GM21526 (cell line): ENCODE measurements at regions not wholly inside any gene's neighbourhood (a gene's known extent, or its start where the extent isn't known, plus 50 kb on each side); places are given as distances from the start of the nearest gene placed in this dataset.
"Not testable (repeated sequence)": the region's sequence is repeated elsewhere in the genome, so short reads cannot be mapped to it uniquely, and the experiment has no call there.

Source experiments
- ATAC-seq: cut with Tn5 transposase; IDR thresholded peaks from one replicate; pipeline ENCODE4 v1.9.1; 2021; ENCODE audit warnings: moderate library complexity; ENCODE audit not compliant: unreplicated experiment, low FRiP score

DNA sequence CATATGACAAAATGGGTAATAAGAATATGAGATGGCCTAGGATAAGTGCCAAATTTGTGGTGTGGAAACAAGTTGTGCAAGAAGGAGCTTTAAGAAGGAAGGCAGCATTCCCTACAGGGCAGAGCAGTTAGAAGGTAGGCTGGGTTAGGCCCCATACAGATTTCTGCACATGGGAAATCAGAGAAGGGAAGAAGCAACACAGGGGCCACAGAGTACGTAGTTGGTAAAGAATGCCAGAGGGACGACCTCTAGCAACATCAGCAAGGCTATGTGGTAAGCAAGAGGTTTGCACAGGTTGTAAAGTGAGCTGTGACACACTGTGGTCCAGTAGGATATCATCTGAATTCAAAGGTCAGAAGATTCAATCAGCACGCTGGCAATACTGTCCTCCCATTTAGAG is 765.6 kb upstream of the B3GALT2 start:
- ATAC-seq: no peak

DNA sequence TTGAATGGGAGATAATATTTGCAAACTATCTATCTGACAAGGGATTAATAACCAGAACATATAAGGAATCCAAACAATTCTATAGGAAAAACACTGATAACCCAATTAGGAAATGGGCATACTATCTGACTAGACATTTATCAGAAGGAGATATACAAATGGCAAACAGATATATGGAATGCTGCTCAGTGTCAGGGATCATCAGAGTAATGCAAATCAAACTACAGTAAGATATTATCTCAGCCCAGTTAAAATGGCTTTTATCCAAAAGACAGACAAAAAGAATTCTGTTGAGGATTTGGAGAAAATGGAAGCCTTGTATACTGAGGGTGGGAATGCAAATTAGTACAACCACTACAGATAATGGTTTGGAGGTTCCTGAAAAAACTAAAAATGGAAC is 758.0 kb upstream of the B3GALT2 start:
- ATAC-seq: no peak

DNA sequence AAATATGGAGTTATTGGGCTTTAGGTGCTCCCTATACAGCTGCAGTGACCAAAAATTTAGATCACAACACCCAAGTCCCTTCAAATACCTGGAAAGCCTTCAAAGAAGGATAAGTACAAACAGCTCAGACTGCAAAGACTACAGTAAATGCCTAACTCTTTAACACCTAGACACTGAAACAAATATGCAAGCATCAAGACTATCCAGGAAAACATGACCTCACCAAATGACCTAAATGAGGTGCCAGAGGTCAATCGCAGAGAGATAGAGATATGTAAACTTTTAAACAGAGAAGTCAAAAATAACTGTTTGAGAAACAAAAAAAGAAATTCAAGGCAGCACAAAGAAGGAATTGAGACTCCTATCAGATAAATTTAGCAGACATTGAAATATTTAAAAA is 753.8 kb upstream of the B3GALT2 start:
- no peak for ATAC-seq

DNA sequence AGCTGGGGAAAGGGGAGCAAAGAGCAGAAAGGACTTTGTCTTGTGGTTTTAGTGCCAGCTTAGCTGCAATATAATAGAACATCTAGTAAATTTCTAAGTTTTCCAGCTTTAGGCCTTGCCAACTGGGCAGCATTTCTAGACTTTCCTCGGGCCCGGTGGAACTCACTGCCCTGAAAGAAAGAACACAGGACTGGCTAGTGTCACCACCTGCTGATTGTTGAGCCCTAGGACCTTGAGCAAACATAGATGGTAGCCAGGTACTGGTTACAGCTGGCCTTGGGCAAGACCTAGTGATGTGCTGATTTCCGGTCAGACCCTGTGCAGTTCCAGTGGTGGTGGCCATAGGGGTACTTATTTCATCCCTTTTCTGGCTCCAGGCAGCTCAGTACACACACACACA is 753.2 kb upstream of the B3GALT2 start:
- ATAC-seq: no peak

DNA sequence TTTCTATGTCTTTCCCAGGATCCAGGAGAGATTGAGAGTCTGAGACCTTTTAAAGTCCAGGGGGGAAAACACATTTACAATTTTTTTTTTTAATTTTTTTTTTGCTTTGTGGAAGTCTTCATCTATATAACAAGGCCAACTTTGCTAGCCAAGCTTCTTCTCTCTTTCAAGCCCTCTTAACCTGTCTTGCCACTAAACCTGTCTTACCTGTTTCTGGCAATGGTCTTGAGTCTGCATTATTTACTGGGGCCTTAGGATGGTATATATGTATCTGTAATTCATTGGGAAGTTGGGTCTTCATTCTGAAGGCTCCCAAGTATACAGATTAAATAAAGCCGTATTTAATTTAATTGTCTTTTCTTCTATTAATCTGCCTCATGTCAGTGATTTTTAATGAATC is 750.9 kb upstream of the B3GALT2 start:
- no peak for ATAC-seq

DNA sequence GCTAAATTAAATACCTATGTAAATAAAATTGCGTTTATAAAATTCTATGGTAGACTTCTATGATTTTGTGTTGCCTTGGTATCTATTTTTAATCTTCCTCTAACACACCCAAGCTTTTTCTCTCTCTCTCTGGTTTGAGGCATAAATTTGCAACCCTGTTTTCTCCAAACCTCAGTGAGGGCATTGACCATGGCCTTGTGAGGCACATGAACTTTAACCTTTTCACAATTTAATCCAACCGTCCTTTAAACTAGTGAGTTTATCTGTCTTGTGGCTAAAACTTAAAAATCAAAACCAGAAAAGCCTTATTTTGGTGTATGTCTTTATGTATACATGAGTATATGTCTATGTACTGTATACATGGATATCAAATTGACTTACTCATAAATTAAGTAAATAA is 746.6 kb upstream of the B3GALT2 start:
- ATAC-seq: no peak

DNA sequence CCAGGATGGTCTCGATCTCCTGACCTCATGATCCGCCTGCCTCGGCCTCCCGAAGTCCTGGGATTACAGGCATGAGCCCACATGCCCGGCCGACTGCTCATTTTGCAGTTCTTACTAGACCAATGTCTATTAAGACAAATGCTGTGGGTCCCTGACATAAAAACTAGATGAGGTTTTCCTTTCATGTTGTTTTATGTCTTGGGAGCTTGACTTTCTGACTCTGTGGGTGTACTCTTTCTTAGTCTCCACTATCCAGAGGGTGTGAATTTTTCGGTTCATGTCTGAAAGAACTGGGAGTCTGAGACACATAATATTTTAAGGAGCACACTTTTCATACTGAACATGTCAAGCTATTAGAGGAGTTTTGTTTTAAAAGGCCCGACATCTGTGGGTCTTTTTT is 744.9 kb upstream of the B3GALT2 start:
- ATAC-seq: no peak

DNA sequence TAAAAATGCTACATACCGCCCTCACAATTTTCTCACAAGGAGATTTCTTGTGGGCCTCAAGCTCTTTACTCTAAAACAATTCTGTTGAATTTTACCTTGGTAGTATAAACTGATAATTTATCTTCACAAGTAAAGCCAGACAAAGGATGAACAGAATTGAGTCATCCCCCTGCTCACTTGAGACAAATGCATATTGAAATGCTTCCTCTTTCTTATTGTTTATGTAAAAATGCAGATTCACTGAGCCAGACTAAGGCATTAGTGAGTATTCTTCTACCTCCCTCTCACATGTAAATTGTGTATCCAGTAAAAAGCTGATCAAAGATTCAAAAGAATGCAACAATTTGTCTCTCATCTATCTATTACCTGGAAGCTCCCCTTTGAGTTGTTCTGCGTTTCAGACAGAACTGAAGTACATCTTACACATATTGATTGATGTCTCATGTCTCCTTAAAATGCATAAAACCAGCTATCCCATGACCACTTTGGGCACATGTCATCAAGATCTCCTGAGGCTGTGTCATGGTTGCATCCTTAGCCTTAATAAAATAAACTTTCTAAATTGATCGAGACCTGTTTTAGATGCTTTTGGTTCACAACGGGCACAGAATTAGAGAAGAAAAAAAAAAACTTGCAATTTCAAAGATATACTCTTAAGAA is 743.1 kb upstream of the B3GALT2 start:
- ATAC-seq: no peak

DNA sequence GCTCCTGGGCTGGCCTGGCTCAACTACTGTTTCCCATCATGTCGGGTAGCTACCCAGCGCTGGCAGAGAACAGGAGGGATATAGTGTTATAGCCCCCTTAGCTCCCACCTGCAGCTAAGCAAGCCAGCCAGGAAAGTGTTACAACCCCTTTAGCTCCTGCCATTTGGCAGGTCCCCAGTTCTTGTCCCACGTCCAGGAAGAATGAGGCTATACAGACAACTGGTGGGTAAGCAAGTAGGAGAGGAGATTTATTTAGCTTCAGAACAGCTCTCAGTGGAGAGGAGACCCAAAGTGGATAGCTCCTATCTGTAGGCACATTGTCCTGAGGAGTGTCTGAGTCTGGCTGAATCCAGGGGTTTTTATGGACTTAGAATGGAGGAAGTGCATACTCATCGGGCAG is 741.1 kb upstream of the B3GALT2 start:
- ATAC-seq: no peak

DNA sequence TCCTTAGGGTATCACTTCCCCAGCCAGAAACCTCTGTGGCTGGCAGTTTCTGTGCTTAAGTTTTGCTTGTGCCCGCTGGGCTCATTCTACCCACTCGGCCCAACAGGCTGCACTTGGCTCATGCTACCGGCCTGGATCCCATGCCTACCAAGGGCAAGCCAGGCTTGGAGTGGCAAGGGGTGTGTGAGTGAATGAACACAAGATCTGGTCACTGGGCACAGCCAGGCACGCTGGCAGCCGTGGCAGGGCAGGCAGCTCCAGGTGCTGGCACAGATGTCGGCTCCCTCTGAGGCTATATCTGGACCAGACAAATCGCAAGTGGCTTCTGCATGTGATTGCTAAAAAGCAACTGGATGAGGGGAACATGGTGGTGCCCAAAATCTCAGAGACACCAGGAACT is 740.5 kb upstream of the B3GALT2 start:
- ATAC-seq: no peak

DNA sequence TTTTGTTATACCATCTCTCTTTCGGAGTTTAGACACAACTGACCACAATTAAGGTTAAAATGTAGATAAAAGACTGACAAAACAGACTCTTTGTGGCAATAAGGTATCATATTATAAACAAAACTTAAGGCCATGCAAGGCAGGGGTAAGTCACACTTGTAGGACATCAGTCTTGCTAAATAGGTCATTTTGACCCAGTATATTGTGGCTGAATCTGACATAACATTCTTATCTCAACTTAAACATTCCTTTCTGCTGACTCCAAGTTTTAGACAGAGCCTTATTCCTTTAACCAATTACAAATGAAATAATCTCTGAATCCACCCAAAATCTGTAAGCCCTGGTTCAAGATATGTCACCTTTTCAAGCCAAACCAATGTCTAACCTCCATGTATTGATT is 733.4 kb upstream of the B3GALT2 start:
- ATAC-seq: no peak

DNA sequence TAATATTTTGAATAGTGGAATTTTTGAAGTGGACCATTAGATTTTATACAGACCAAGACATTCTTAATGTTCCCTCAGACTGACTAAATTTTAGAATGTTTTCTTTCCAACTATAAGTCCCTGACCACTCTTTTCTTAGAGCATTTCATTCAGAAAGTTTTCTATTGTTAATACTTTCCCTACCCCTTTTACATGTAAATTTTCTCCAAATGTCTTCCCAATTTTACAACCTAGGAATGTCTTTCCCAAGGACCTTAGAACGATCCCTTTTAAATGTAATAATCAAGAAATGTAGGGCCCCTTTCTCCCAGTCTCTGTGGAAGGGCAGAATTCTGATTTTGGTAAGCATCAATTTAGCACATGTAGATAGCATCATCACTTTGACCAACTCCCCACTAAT is 730.0 kb upstream of the B3GALT2 start:
- no peak for ATAC-seq

DNA sequence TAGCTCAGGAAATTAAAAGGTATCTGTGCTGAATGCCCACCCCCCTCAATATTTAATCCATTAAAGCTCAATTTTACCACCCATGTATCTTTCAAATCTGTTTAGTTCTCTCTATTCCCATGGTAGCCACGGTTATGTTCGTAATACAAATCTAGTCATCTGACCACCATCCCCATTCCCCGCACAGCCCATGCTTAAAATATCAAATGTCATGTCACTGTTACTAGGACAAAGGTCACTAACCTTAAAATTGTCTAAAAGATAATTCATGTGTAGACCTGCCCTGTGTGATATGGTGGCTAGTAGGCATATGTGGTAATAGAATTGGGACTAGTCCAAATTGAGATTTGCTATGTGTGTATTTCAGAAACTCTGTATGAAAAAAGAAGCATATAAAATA is 728.5 kb upstream of the B3GALT2 start:
- ATAC-seq: no peak

DNA sequence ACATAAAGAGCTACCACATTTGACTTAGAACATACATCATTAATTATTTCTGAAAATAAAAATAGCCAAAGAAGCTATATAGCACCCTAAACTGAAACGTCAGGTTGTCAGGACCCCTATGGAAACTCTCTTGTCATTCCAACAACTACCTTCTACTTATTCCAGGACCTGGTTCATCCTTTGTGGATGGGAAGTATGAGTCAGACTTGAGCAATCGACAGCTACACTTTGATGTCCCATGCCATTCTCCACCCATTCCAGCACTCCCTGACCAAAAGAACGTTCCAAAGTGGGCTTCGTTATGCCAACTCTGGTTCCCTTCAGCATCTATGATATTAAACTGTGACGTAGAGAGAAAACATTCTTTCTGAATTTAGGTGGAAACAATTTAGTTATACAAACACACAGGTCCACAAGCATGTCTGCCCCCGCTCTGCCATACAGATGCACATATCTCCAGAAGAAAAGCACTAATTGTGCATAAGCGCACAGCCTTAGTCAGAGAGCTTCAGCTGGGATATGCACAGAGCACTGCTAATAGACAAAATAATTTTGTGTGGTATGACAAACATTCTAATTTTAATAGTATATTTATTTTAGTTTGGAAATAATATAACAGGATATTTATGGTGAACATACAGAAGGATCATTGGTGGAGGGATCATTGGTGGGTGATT is 723.1 kb upstream of the B3GALT2 start:
- ATAC-seq: no peak

DNA sequence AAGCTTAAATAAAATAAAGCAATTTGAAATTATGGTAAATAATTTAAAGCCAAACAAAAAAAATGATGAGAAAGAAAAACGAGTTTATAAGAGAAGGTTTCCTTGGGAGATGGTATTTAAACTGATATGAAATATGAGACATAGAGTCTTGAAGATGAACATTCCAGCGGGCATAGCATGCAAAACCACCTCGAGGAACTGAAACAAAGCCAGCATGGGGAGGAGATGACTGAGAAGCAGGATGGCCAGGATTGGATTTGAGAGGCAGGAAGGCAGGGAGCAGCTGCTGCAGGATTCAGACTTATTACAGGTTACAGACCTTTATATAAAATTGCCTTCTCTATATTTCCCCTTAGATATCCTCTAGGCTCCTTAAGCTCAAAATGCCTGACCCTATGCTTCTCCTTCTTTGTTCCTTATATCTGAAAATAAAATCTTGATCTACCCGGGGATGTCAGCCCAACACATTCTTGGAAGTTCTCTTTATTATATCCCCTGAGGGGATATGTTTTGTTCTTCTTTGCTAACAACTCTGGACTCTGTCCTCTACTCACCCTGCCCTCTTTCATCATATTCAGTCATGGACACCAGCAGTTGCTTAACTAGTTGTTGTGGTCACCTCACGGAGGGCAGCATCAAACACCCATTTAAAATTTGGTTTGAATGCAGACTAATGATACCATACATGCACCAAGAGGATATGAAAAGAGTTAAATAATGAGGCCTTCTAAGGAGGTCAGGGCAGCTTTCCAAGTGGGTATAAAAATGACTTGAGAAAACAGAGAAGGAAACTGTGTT is 719.1 kb upstream of the B3GALT2 start:
- ATAC-seq: no peak

DNA sequence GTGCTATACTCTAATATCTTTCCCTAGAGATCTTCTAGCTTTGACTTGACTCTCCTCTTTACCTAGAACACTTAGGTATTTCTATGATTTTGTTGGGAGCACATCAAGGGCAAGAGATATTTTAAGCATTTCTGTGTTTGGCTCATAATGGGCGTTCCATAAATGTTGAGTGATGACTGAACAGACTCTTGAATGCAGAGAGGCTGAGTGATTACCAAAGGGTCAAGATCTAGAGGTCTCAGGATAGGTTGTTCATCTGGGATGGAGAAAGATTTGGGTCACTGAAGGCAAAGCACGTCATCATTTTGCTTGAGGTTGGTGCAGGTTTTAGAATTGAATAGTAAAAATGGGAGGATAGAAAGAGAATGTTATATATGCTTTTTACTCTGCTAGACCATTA is 705.4 kb upstream of the B3GALT2 start:
- ATAC-seq: no peak

DNA sequence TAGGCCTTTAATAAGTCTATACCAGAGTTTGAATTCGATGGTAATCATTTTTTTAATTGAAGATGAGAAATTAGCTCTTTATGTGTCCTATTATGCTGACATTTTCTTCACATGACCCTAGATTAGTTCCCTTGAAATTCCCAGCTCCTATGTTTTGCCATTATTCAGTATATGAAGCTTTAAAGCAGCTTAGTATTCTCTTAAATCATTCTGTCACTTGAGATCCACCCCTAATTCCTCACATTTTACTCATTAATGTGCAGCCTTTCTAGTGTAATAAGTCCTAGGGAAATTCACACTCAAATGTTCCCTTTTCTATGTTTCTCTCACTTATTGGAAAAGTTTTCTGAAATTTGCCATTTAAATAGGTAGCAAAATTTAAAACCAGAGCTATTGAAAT is 704.5 kb upstream of the B3GALT2 start:
- ATAC-seq: no peak

DNA sequence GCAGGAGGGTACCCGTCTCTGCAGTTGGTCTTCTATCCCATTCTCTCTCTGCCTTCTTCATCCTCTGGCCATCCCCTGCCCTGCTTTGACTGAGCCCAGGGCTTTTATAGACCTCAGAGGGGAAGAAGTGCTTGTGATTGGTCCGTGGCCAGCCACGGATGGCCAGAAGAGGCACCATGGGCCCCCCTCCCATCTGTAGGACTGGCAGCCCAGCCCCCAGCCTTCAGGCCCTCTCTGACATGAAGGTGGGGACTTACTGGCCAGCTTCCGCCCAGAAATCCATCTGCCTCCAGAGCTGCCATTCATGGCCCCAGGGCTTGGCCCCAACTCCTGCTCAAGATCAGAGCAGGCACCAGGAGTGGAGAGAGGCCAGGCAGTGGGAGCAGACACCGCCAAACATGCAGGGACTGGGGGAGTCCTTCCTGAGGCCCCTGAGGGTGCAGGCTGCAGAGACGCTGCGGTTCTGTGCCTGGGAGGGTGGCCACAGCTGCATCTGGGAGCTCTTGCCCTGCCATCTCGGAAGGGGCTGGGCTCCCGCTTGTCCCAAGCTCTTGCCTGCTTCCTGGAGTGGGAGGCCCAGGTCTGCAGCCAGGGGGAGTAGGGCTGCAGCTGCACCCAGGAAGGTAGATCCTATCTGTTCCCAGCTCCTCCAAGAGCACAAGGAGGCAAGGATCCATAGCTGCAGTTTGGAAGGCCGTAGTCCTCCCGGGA is 698.6 kb upstream of the B3GALT2 start:
- no peak for ATAC-seq

DNA sequence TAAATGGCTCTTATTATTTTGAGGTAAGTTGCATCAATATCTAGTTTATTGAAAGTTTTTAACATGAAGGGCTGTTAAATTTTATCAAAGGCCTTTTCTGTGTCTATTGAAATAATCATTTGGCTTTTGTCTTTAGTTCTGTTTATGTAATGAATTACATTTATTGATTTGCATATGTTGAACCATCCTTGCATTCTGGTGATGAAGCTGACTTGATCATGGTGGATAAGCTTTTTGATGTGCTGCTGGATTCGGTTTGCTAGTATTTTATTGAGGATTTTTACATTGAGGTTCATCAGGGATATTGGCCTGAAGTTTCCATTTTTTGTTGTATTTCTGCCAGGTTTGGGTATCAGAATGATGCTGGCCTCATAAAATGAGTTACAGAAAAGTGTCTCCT is 691.5 kb upstream of the B3GALT2 start:
- ATAC-seq: not testable (repeated sequence)

DNA sequence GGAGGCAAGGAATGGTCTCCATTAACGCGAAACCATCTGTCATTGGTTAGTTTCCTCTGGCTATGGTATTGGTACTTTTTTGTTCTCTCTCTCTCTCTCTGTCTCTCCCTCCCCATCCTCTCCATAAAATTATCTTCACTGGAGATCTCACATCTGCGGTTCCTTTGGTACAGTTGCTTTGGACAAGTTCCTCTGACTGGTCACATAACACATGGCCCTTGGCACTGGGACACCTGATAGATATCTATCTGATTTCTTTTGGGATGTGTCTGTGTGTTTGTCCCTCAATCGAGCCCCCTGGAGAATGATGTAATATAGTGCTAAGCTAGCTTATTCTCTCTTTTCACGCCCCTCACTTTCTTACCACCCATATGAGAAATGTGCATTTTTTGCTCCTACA is 682.0 kb upstream of the B3GALT2 start:
- ATAC-seq: no peak

DNA sequence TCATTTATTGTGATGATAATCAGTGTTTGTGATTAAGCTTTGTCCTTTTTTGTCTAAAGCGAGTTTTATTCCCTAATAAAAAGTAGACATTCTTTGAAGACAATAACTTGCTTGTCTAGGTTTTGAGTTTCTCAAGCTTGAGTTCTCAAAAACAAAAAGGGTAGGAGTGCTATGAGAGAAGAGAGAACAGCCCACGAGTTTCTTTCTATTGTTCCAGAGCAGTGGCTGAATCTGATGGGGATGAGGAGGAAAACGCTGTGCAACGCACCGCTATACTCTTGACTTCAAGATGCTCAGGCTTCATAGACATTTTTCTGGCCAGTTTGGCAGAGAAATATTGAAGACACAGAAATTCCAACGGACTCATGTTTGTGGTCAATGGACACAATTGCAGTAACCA is 669.8 kb upstream of the B3GALT2 start:
- no peak for ATAC-seq
